GM21360 (cell line): ENCODE measurements at regions not wholly inside any gene's neighbourhood (a gene's known extent, or its start where the extent isn't known, plus 50 kb on each side); places are given as distances from the start of the nearest gene placed in this dataset.
"Not testable (repeated sequence)": the region's sequence is repeated elsewhere in the genome, so short reads cannot be mapped to it uniquely, and the experiment has no call there.

Experiments
- ATAC-seq: cut with Tn5 transposase; IDR thresholded peaks from one replicate; pipeline ENCODE4 v1.9.1; 2021; ENCODE audit warnings: mild to moderate bottlenecking, moderate library complexity; ENCODE audit not compliant: unreplicated experiment

- no peak for ATAC-seq
These were observed 285.5 kb upstream of the ANKRD50 start for GRCh38 chr4:124997991-124998390.

GRCh38 chr4:124997124-124997523 is 284.6 kb upstream of the ANKRD50 start:
- ATAC-seq, result no peak

GRCh38 chr4:124993838-124994237 is 281.3 kb upstream of the ANKRD50 start:
- ATAC-seq, result no peak

- ATAC-seq, result no peak
These were observed 277.9 kb upstream of the ANKRD50 start for GRCh38 chr4:124990398-124990797.

- no peak for ATAC-seq
These were observed 267.8 kb upstream of the ANKRD50 start for GRCh38 chr4:124980276-124980752.

- not testable (repeated sequence) for ATAC-seq
These were observed 266.0 kb upstream of the ANKRD50 start for GRCh38 chr4:124978536-124978935.

- no peak for ATAC-seq
These were observed 264.5 kb upstream of the ANKRD50 start for GRCh38 chr4:124977045-124977444.

- no peak for ATAC-seq
These were observed 261.6 kb upstream of the ANKRD50 start for GRCh38 chr4:124974152-124974551.

- ATAC-seq, result no peak
These were observed 261.2 kb upstream of the ANKRD50 start for GRCh38 chr4:124973716-124974115.

GRCh38 chr4:124970011-124970410 is 257.5 kb upstream of the ANKRD50 start:
- ATAC-seq, result no peak

- no peak for ATAC-seq
These were observed 253.0 kb upstream of the ANKRD50 start for GRCh38 chr4:124965497-124965891.

GRCh38 chr4:124964852-124965496 is 252.4 kb upstream of the ANKRD50 start:
- ATAC-seq, result no peak

GRCh38 chr4:124964251-124964650 is 251.7 kb upstream of the ANKRD50 start:
- no peak for ATAC-seq

- ATAC-seq, result no peak
These were observed 248.7 kb upstream of the ANKRD50 start for GRCh38 chr4:124961138-124961750.

GRCh38 chr4:124958847-124959246 is 246.3 kb upstream of the ANKRD50 start:
- no peak for ATAC-seq

GRCh38 chr4:124955476-124955875 is 242.9 kb upstream of the ANKRD50 start:
- no peak for ATAC-seq

- ATAC-seq, result no peak
These were observed 241.5 kb upstream of the ANKRD50 start for GRCh38 chr4:124954046-124954445.

GRCh38 chr4:124953486-124953885 is 241.0 kb upstream of the ANKRD50 start:
- no peak for ATAC-seq

- ATAC-seq, result no peak
These were observed 240.5 kb upstream of the ANKRD50 start for GRCh38 chr4:124953061-124953460.

GRCh38 chr4:124952601-124953000 is 240.1 kb upstream of the ANKRD50 start:
- no peak for ATAC-seq

- no peak for ATAC-seq
These were observed 236.6 kb upstream of the ANKRD50 start for GRCh38 chr4:124948976-124949597.

GRCh38 chr4:124947622-124948265 is 235.2 kb upstream of the ANKRD50 start:
- ATAC-seq, result no peak
